Testis (tissue), 2 donors: ENCODE measurements at regions not wholly inside any gene's neighbourhood (a gene's known extent, or its start where the extent isn't known, plus 50 kb on each side); places are given as distances from the start of the nearest gene placed in this dataset.

Experiments
- POLR2A ChIP-seq: fragments of 450-650 bp; IDR thresholded peaks from one replicate; pipeline ENCODE4 v1.6.1; 2017; ENCODE audit warnings: antibody characterized with exemption, mild to moderate bottlenecking, moderate library complexity
- TF ChIP-seq, protein P1 (sequence below), 3 experiments: fragments of 450-650 bp in 2 of 3; fragments of 200-600 bp in 1 of 3; sonication (generic) in 1 of 3; IDR thresholded peaks; one replicate each; pipeline ENCODE4 v1.5.1; 2016 to 2019; ENCODE audit warnings: antibody characterized with exemption in 3 of 3, mild to moderate bottlenecking in 2 of 3, moderate library complexity in 1 of 3

GRCh38 chr9:97773091-97773490, 76.0 kb upstream of the XPA start:
- TF ChIP-seq, protein P1, sequence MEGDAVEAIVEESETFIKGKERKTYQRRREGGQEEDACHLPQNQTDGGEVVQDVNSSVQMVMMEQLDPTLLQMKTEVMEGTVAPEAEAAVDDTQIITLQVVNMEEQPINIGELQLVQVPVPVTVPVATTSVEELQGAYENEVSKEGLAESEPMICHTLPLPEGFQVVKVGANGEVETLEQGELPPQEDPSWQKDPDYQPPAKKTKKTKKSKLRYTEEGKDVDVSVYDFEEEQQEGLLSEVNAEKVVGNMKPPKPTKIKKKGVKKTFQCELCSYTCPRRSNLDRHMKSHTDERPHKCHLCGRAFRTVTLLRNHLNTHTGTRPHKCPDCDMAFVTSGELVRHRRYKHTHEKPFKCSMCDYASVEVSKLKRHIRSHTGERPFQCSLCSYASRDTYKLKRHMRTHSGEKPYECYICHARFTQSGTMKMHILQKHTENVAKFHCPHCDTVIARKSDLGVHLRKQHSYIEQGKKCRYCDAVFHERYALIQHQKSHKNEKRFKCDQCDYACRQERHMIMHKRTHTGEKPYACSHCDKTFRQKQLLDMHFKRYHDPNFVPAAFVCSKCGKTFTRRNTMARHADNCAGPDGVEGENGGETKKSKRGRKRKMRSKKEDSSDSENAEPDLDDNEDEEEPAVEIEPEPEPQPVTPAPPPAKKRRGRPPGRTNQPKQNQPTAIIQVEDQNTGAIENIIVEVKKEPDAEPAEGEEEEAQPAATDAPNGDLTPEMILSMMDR (IDR thresholded peaks at IDR 0.05) = no peak
- TF ChIP-seq POLR2A = no peak
